ENCODE measurements at regions not wholly inside any gene's neighbourhood (a gene's known extent, or its start where the extent isn't known, plus 50 kb on each side); places are given as distances from the start of the nearest gene placed in this dataset.

DNA sequence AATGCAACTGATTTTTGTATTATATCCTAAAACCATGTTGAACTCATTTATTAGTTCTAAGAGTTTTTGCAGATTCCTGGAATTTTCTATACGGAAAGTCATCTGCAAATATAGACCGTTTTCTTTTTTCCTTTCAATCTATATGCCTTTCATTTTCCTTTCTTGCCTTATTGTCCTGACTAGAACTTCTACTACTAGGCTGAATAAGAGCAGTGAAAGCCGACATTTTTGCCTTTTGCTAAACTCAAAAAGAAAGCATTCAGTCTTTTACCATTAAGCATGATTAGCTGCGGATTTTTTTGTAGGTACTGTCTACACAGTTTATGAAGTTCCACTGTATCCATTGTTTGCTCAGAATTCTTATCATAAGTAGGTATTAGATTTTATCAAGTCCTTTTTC lies 328.4 kb downstream of the TEX29 start:
- Histone ChIP-seq H3F3A (replicated peaks; ENCODE audit: low read depth) (no peaks in the 10 kb centered on the region), H3K9me2 (ENCODE audit: insufficient read depth) (no peaks in the 10 kb centered on the region), H4K20me1 (replicated peaks; ENCODE audit: insufficient read depth) (no peaks in the 10 kb centered on the region), H2AFZ (no peak overlapping the region), H3K4me3 (no peak overlapping the region), H3K27ac (ENCODE audit: low read depth) (no peak overlapping the region), H3K79me2 (replicated peaks; ENCODE audit: insufficient read depth) (no peaks in the 10 kb centered on the region), H3K36me3 (ENCODE audit: insufficient read depth) (no peaks in the 10 kb centered on the region; the same call in 1 of the 2 replicates), H3K4me2 (no peak overlapping the region), H3K27me3 (ENCODE audit: insufficient read depth) (no peaks in the 10 kb centered on the region), H3K4me1 (ENCODE audit: insufficient read depth) (no peaks in the 10 kb centered on the region)
- no peaks in the 10 kb centered on the region for H3K9me3 Mint-ChIP-seq
- no peak overlapping the region for H3K4me3 Mint-ChIP-seq
- TF ChIP-seq, protein P1, sequence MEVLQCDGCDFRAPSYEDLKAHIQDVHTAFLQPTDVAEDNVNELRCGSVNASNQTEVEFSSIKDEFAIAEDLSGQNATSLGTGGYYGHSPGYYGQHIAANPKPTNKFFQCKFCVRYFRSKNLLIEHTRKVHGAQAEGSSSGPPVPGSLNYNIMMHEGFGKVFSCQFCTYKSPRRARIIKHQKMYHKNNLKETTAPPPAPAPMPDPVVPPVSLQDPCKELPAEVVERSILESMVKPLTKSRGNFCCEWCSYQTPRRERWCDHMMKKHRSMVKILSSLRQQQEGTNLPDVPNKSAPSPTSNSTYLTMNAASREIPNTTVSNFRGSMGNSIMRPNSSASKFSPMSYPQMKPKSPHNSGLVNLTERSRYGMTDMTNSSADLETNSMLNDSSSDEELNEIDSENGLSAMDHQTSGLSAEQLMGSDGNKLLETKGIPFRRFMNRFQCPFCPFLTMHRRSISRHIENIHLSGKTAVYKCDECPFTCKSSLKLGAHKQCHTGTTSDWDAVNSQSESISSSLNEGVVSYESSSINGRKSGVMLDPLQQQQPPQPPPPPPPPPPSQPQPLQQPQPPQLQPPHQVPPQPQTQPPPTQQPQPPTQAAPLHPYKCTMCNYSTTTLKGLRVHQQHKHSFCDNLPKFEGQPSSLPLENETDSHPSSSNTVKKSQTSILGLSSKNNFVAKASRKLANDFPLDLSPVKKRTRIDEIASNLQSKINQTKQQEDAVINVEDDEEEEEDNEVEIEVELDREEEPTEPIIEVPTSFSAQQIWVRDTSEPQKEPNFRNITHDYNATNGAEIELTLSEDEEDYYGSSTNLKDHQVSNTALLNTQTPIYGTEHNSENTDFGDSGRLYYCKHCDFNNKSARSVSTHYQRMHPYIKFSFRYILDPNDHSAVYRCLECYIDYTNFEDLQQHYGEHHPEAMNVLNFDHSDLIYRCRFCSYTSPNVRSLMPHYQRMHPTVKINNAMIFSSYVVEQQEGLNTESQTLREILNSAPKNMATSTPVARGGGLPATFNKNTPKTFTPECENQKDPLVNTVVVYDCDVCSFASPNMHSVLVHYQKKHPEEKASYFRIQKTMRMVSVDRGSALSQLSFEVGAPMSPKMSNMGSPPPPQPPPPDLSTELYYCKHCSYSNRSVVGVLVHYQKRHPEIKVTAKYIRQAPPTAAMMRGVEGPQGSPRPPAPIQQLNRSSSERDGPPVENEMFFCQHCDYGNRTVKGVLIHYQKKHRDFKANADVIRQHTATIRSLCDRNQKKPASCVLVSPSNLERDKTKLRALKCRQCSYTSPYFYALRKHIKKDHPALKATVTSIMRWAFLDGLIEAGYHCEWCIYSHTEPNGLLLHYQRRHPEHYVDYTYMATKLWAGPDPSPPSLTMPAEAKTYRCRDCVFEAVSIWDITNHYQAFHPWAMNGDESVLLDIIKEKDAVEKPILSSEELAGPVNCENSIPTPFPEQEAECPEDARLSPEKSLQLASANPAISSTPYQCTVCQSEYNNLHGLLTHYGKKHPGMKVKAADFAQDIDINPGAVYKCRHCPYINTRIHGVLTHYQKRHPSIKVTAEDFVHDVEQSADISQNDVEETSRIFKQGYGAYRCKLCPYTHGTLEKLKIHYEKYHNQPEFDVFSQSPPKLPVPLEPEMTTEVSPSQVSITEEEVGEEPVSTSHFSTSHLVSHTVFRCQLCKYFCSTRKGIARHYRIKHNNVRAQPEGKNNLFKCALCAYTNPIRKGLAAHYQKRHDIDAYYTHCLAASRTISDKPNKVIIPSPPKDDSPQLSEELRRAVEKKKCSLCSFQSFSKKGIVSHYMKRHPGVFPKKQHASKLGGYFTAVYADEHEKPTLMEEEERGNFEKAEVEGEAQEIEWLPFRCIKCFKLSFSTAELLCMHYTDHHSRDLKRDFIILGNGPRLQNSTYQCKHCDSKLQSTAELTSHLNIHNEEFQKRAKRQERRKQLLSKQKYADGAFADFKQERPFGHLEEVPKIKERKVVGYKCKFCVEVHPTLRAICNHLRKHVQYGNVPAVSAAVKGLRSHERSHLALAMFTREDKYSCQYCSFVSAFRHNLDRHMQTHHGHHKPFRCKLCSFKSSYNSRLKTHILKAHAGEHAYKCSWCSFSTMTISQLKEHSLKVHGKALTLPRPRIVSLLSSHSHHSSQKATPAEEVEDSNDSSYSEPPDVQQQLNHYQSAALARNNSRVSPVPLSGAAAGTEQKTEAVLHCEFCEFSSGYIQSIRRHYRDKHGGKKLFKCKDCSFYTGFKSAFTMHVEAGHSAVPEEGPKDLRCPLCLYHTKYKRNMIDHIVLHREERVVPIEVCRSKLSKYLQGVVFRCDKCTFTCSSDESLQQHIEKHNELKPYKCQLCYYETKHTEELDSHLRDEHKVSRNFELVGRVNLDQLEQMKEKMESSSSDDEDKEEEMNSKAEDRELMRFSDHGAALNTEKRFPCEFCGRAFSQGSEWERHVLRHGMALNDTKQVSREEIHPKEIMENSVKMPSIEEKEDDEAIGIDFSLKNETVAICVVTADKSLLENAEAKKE (CRISPR knock-in tag; IDR thresholded peaks at IDR 0.05), result no peak
- TF ChIP-seq CREB1 (CRISPR knock-in tag; IDR thresholded peaks at IDR 0.05; ENCODE audit: low read depth) (no peak), ZNF331 (CRISPR knock-in tag; IDR thresholded peaks at IDR 0.05; ENCODE audit: low read depth) (no peak), NANOG (IDR thresholded peaks at IDR 0.05; ENCODE audit: borderline replicate concordance) (no peak), STAT1 (IDR thresholded peaks at IDR 0.05; ENCODE audit: unreplicated experiment) (no peak), POLR2AphosphoS5 (IDR thresholded peaks at IDR 0.05; ENCODE audit: low read depth) (no peak), EZH2phosphoT487 (IDR thresholded peaks at IDR 0.05; ENCODE audit: unreplicated experiment) (no peak), JUNB (IDR thresholded peaks at IDR 0.05; ENCODE audit: unreplicated experiment) (no peak), EZH2 (IDR thresholded peaks at IDR 0.05; ENCODE audit: low read depth, unreplicated experiment) (no peak), ZNF114 (CRISPR knock-in tag; IDR thresholded peaks at IDR 0.05) (no peak)
- TF ChIP-seq, protein P2, sequence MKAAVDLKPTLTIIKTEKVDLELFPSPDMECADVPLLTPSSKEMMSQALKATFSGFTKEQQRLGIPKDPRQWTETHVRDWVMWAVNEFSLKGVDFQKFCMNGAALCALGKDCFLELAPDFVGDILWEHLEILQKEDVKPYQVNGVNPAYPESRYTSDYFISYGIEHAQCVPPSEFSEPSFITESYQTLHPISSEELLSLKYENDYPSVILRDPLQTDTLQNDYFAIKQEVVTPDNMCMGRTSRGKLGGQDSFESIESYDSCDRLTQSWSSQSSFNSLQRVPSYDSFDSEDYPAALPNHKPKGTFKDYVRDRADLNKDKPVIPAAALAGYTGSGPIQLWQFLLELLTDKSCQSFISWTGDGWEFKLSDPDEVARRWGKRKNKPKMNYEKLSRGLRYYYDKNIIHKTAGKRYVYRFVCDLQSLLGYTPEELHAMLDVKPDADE (IDR thresholded peaks at IDR 0.05), result no peak
- TF ChIP-seq, protein P3, sequence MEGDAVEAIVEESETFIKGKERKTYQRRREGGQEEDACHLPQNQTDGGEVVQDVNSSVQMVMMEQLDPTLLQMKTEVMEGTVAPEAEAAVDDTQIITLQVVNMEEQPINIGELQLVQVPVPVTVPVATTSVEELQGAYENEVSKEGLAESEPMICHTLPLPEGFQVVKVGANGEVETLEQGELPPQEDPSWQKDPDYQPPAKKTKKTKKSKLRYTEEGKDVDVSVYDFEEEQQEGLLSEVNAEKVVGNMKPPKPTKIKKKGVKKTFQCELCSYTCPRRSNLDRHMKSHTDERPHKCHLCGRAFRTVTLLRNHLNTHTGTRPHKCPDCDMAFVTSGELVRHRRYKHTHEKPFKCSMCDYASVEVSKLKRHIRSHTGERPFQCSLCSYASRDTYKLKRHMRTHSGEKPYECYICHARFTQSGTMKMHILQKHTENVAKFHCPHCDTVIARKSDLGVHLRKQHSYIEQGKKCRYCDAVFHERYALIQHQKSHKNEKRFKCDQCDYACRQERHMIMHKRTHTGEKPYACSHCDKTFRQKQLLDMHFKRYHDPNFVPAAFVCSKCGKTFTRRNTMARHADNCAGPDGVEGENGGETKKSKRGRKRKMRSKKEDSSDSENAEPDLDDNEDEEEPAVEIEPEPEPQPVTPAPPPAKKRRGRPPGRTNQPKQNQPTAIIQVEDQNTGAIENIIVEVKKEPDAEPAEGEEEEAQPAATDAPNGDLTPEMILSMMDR (conservative IDR thresholded peaks at IDR 0.05; ENCODE audit: low read depth in 2 of 2), result no peak
- TF ChIP-seq, protein P4, sequence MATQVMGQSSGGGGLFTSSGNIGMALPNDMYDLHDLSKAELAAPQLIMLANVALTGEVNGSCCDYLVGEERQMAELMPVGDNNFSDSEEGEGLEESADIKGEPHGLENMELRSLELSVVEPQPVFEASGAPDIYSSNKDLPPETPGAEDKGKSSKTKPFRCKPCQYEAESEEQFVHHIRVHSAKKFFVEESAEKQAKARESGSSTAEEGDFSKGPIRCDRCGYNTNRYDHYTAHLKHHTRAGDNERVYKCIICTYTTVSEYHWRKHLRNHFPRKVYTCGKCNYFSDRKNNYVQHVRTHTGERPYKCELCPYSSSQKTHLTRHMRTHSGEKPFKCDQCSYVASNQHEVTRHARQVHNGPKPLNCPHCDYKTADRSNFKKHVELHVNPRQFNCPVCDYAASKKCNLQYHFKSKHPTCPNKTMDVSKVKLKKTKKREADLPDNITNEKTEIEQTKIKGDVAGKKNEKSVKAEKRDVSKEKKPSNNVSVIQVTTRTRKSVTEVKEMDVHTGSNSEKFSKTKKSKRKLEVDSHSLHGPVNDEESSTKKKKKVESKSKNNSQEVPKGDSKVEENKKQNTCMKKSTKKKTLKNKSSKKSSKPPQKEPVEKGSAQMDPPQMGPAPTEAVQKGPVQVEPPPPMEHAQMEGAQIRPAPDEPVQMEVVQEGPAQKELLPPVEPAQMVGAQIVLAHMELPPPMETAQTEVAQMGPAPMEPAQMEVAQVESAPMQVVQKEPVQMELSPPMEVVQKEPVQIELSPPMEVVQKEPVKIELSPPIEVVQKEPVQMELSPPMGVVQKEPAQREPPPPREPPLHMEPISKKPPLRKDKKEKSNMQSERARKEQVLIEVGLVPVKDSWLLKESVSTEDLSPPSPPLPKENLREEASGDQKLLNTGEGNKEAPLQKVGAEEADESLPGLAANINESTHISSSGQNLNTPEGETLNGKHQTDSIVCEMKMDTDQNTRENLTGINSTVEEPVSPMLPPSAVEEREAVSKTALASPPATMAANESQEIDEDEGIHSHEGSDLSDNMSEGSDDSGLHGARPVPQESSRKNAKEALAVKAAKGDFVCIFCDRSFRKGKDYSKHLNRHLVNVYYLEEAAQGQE (IDR thresholded peaks at IDR 0.05; ENCODE audit: unreplicated experiment), result no peak
- DNase-seq (ENCODE audit: low spot score) (no peak), ATAC-seq (no peak)
- peaks cover 2% of the 10 kb centered on the region for H3K27me3 Mint-ChIP-seq (ENCODE audit: insufficient read depth, low read depth, poor library complexity)
- H3K27ac Mint-ChIP-seq, result no peak overlapping the region
- no peaks in the 10 kb centered on the region for H3K36me3 Mint-ChIP-seq (ENCODE audit: low read depth)
- no peaks in the 10 kb centered on the region for H3K4me1 Mint-ChIP-seq

Measured in GM23338 (cell line).